Neural progenitor cell (in vitro differentiated cells): ENCODE measurements at regions not wholly inside any gene's neighbourhood (a gene's known extent, or its start where the extent isn't known, plus 50 kb on each side); places are given as distances from the start of the nearest gene placed in this dataset.

Experiments
- DNase-seq: peaks from one replicate; pipeline ENCODE4 v3.0.0-alpha.2; 2016; ENCODE audit warnings: low spot score
- H2AFZ ChIP-seq: fragments of 200-600 bp; sonication (generic); replicated peaks from 2 replicates; pipeline ENCODE4 v1.6.1; 2016; ENCODE audit warnings: antibody characterized with exemption
- H3F3A ChIP-seq: fragments of 200-600 bp; sonication (generic); 2 replicates; pipeline ENCODE4 v1.6.1; 2016; ENCODE audit warnings: antibody characterized with exemption, low read depth
- H3K27ac ChIP-seq: fragments of 200-600 bp; sonication (generic); 2 replicates; pipeline ENCODE4 v1.5.1; 2016; ENCODE audit warnings: mild to moderate bottlenecking
- H3K27me3 ChIP-seq: fragments of 200-600 bp; sonication (generic); 2 replicates; pipeline ENCODE4 v1.6.1; 2016; ENCODE audit warnings: mild to moderate bottlenecking, moderate library complexity
- H3K36me3 ChIP-seq: fragments of 200-600 bp; sonication (generic); 2 replicates; pipeline ENCODE4 v1.5.1; 2016
- H3K4me1 ChIP-seq: fragments of 200-600 bp; sonication (generic); 2 replicates; pipeline ENCODE4 v1.6.1; 2016; ENCODE audit warnings: mixed run types
- H3K4me2 ChIP-seq: fragments of 200-600 bp; sonication (generic); 2 replicates; pipeline ENCODE4 v1.6.1; 2016
- H3K4me3 ChIP-seq: fragments of 200-600 bp; sonication (generic); 2 replicates; pipeline ENCODE4 v1.5.1; 2016
- H3K79me2 ChIP-seq: fragments of 200-600 bp; sonication (generic); 2 replicates; pipeline ENCODE4 v1.6.1; 2016; ENCODE audit warnings: low read depth
- H3K9ac ChIP-seq: fragments of 200-600 bp; sonication (generic); 2 replicates; pipeline ENCODE4 v1.6.1; 2016
- H3K9me3 ChIP-seq: fragments of 200-600 bp; sonication (generic); 2 replicates; pipeline ENCODE4 v1.5.1; 2016; ENCODE audit warnings: low read depth
- H4K20me1 ChIP-seq: fragments of 200-600 bp; sonication (generic); 2 replicates; pipeline ENCODE4 v1.6.1; 2016; ENCODE audit warnings: low read depth
- H3K27ac Mint-ChIP-seq: 3 replicates; pipeline ENCODE4 v1.8.0; 2021; ENCODE audit warnings: mixed read lengths
- H3K27me3 Mint-ChIP-seq: 2 replicates; pipeline ENCODE4 v1.8.0; 2022; ENCODE audit warnings: low read depth, mild to moderate bottlenecking, inconsistent platforms, moderate library complexity, mixed read lengths; ENCODE audit not compliant: insufficient read depth
- H3K36me3 Mint-ChIP-seq: 3 replicates; pipeline ENCODE4 v1.8.0; 2021; ENCODE audit warnings: mixed read lengths
- H3K4me1 Mint-ChIP-seq: 3 replicates; pipeline ENCODE4 v1.8.0; 2021; ENCODE audit warnings: mixed read lengths
- H3K4me3 Mint-ChIP-seq: 3 replicates; pipeline ENCODE4 v1.8.0; 2021; ENCODE audit warnings: mild to moderate bottlenecking, moderate library complexity, mixed read lengths
- H3K9me3 Mint-ChIP-seq: 3 replicates; pipeline ENCODE4 v1.8.0; 2020; ENCODE audit warnings: mixed read lengths
- CTCF ChIP-seq: fragments of 200-600 bp; sonication (generic); IDR thresholded peaks from 2 replicates; pipeline ENCODE4 v1.5.1; 2017; ENCODE audit warnings: antibody characterized with exemption, mild to moderate bottlenecking
- EZH2 ChIP-seq: fragments of 200-600 bp; sonication (generic); IDR thresholded peaks from 2 replicates; pipeline ENCODE4 v1.6.1; 2017; ENCODE audit warnings: antibody characterized with exemption, mild to moderate bottlenecking, moderate library complexity
- EZH2phosphoT487 ChIP-seq: fragments of 200-600 bp; sonication (generic); IDR thresholded peaks from 2 replicates; pipeline ENCODE4 v1.6.1; 2017; ENCODE audit warnings: antibody characterized with exemption

- Histone ChIP-seq H3K27ac (no peak overlapping the region), H4K20me1 (no peaks in the 10 kb centered on the region), H3K4me3 (no peak overlapping the region), H3K4me1 (no peaks in the 10 kb centered on the region), H3K79me2 (no peaks in the 10 kb centered on the region), H3K4me2 (no peak overlapping the region), H2AFZ (no peak overlapping the region), H3F3A (no peaks in the 10 kb centered on the region), H3K9me3 (no peaks in the 10 kb centered on the region), H3K36me3 (no peaks in the 10 kb centered on the region), H3K27me3 (no peaks in the 10 kb centered on the region), H3K9ac (no peak overlapping the region)
- Mint-ChIP-seq H3K36me3 (no peaks in the 10 kb centered on the region), H3K4me3 (no peak overlapping the region), H3K27me3 (peaks cover 7% of the 10 kb centered on the region), H3K27ac (no peak overlapping the region), H3K9me3 (peaks cover 3% of the 10 kb centered on the region), H3K4me1 (no peaks in the 10 kb centered on the region)
- no peak for DNase-seq
- TF ChIP-seq EZH2 = no peak
Observed at GRCh38 chr10:4511509-4511908, 314.5 kb upstream of the AKR1E2 start.

GRCh38 chr10:4509405-4509804 lies 316.6 kb upstream of the AKR1E2 start:
- H3K36me3 ChIP-seq = no peaks in the 10 kb centered on the region
- no peak overlapping the region for H3K27ac ChIP-seq
- H3K4me1 ChIP-seq = no peaks in the 10 kb centered on the region
- H3K9me3 ChIP-seq = no peaks in the 10 kb centered on the region
- Mint-ChIP-seq H3K36me3 (no peaks in the 10 kb centered on the region), H3K27me3 (peaks cover 4% of the 10 kb centered on the region), H3K27ac (no peak overlapping the region), H3K4me3 (no peak overlapping the region), H3K9me3 (no peaks in the 10 kb centered on the region), H3K4me1 (no peaks in the 10 kb centered on the region)
- no peaks in the 10 kb centered on the region for H4K20me1 ChIP-seq
- no peaks in the 10 kb centered on the region for H3K27me3 ChIP-seq
- H3K9ac ChIP-seq = no peak overlapping the region
- no peak overlapping the region for H2AFZ ChIP-seq
- H3K79me2 ChIP-seq = no peaks in the 10 kb centered on the region
- DNase-seq = no peak
- TF ChIP-seq EZH2phosphoT487 = no peak
- no peak for TF ChIP-seq CTCF
- TF ChIP-seq EZH2 = no peak
- no peaks in the 10 kb centered on the region for H3F3A ChIP-seq
- H3K4me3 ChIP-seq = no peak overlapping the region
- no peak overlapping the region for H3K4me2 ChIP-seq

- no peaks in the 10 kb centered on the region for H3K36me3 Mint-ChIP-seq
- H3K27me3 Mint-ChIP-seq = peaks cover 2% of the 10 kb centered on the region
- Histone ChIP-seq H3K9ac (no peak overlapping the region), H3K79me2 (no peaks in the 10 kb centered on the region), H4K20me1 (no peaks in the 10 kb centered on the region), H3K9me3 (no peaks in the 10 kb centered on the region), H3K27ac (no peak overlapping the region), H3K36me3 (no peaks in the 10 kb centered on the region), H2AFZ (no peak overlapping the region), H3F3A (no peaks in the 10 kb centered on the region), H3K27me3 (no peaks in the 10 kb centered on the region), H3K4me2 (no peak overlapping the region), H3K4me1 (no peaks in the 10 kb centered on the region), H3K4me3 (no peak overlapping the region)
- H3K27ac Mint-ChIP-seq = no peak overlapping the region
- no peak overlapping the region for H3K4me3 Mint-ChIP-seq
- no peaks in the 10 kb centered on the region for H3K9me3 Mint-ChIP-seq
- no peak for TF ChIP-seq EZH2
- TF ChIP-seq CTCF = no peak
- TF ChIP-seq EZH2phosphoT487 = no peak
- DNase-seq = no peak
- no peaks in the 10 kb centered on the region for H3K4me1 Mint-ChIP-seq
Observed at GRCh38 chr10:4506095-4506494, 319.9 kb upstream of the AKR1E2 start.

GRCh38 chr10:4504550-4504949 lies 321.5 kb upstream of the AKR1E2 start:
- no peaks in the 10 kb centered on the region for H4K20me1 ChIP-seq
- peak overlapping the region; percentile 38 for H2AFZ ChIP-seq
- no peaks in the 10 kb centered on the region for H3K9me3 ChIP-seq
- no peak overlapping the region for H3K27ac Mint-ChIP-seq
- no peak overlapping the region for H3K9ac ChIP-seq
- TF ChIP-seq CTCF (no peak), EZH2 (no peak), EZH2phosphoT487 (no peak)
- no peaks in the 10 kb centered on the region for H3K27me3 ChIP-seq
- DNase-seq = no peak
- H3K79me2 ChIP-seq = no peaks in the 10 kb centered on the region
- no peaks in the 10 kb centered on the region for H3K9me3 Mint-ChIP-seq
- no peaks in the 10 kb centered on the region for H3K27me3 Mint-ChIP-seq
- H3K4me1 Mint-ChIP-seq = no peaks in the 10 kb centered on the region
- H3K27ac ChIP-seq = no peak overlapping the region
- H3K4me1 ChIP-seq = no peaks in the 10 kb centered on the region
- H3K4me2 ChIP-seq = no peak overlapping the region
- no peak overlapping the region for H3K4me3 ChIP-seq
- no peaks in the 10 kb centered on the region for H3K36me3 Mint-ChIP-seq
- no peaks in the 10 kb centered on the region for H3K36me3 ChIP-seq
- H3K4me3 Mint-ChIP-seq = no peak overlapping the region
- no peaks in the 10 kb centered on the region for H3F3A ChIP-seq
